GM19193 (cell line): ENCODE measurements at regions not wholly inside any gene's neighbourhood (a gene's known extent, or its start where the extent isn't known, plus 50 kb on each side); places are given as distances from the start of the nearest gene placed in this dataset.

ENCODE experiments used
- POLR2A ChIP-seq: IDR thresholded peaks from 4 replicates; pipeline ENCODE4 v1.6.1; 2011; ENCODE audit not compliant: insufficient read depth, insufficient read length; ENCODE audit errors: extremely low read depth

DNA sequence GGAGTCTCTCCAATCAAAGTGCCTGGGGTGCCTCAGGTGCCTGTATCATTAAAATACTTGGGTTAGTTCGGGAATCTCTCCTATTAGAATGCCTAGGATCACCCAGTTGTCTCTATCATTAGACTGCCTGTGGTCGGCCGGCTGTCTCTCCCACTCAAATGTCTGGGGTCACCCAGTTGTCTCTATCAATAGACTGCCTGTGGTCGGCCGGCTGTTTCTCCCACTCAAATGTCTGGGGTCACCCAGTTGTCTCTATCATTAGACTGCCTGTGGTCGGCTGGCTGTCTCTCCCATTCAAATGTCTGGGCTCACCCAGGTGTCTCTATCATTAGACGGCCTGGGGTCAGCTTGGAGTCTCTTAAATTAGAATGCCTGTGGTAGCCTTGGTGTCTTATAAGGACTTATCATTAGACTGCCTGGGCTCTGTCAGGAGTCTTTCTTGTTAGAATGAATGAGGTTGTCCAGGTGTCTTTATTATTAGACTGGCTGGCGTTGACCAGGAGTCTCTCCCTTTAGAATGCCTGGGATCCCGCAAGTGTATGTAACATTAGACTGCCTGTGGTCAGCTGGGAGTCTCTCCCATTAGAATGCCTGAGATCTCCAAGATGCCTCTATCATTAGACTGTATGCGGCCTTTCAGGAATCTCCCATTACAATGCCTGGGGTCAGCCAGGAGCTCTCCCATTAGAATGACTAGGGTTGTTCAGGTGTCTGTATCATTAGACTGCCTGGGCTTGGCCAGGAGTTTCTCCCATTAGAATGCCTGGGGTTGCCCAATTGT lies 1555.5 kb downstream of the UQCRFS1 start:
- TF ChIP-seq POLR2A: no peak

DNA sequence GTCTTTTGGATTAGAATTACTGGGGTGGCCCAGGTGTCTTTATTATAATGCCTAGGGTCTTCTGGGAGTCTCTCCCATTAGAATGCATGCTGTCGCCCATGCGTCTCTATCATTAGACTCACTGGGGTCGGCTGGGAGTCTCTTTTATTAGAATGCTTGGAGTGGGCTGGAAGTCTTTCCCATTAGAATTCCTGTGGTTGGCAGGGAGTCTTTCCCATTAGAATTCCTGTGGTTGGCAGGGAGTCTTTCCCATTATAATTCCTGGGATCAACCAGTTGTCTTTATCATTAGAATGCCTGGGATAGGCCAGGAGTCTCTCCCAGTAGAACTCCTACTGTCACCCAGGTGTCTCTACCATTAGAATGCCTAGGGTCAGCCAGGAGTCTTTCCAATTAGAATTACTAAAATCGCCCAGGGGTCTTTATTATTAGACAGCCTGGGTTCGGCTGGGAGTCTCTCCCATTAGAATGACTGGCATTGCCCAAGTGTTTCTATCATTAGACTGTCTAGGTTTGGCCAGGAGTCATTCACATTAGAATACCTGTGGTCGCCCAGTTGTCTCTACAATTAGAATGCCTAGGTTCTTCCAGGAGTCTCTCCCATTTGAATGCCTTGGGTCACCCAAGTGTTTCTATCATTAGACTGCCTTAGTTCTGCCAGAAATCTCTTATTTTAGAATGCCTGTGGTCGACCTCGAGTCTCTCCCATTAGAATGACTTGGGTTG lies 1558.5 kb downstream of the UQCRFS1 start:
- TF ChIP-seq POLR2A: no peak

DNA sequence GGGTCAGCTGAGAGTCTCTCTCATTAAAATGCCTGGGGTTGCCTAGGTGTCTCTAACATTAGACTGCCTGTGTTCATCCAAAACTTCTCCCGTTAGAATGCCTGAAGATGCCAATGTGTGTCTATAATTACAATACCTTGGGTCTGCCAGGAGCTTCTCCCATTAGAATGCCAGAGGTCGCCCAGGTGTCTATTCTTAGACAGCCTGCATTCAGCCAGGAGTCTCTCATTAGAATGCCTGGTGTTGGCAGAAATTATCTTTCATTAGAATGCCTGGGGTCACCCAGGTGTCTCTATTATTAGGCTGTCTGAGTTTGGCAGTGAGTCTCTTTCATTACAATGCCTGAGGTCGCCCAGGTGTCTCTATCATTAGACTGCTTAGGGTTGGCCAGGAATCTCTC lies 1560.2 kb downstream of the UQCRFS1 start:
- no peak for TF ChIP-seq POLR2A

DNA sequence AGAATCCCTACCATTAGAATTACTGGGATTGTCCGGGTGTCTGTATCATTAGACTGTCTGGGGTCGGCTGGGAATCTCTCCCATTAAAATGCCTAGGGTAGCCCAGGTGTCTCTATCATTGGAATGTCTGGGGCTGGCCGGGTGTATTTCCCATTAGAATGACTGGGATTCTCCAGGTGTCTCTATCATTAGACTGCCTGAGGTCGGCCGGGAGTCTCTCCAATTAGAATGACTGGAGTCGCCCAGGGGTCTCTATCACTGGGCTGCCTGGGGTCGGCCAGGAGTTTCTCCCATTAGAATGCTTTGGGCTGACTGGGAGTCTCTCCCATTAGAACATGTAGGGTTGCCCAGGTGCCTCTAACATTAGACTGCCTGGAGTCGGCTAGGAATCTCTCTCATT lies 1560.7 kb downstream of the UQCRFS1 start:
- no peak for TF ChIP-seq POLR2A

DNA sequence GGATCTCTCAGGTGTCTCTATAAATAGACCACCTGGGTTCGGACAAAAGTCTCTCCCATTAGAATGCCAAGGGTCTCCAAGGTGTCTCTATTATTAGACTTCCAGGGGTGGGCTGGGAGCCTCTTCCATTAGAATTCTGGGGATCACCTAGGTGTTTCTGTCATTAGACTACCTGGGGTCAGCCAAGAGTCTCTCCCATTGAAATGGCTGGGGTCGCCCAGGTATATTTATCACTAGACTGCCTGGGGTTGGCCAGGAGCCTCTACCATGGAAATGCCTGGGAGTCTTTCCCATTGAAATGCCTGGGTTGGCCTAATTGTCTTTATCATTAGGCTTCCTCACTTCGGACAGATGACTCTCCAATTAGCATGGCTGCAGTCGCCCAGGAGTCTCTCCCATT lies 1565.5 kb downstream of the UQCRFS1 start:
- TF ChIP-seq POLR2A: no peak

DNA sequence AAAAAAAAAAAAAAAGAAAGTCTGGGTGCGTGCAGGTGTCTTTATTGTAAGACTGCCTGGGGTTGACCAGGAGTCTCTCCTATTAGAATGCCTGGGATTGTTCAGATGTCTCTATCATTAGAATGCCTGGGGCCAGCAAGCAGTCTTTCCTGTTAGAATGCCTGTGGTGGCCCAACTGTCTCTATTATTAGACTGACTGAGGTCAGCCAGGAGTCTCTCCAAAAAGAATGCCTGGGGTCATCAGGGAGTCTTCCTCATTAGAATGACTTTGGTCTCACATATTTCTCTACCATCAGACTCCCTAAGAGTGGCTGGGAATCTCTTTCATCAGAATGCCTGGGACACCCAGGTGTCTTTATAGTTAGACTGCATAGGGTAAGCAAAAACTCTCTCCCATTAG lies 1577.5 kb downstream of the UQCRFS1 start:
- TF ChIP-seq POLR2A: no peak

DNA sequence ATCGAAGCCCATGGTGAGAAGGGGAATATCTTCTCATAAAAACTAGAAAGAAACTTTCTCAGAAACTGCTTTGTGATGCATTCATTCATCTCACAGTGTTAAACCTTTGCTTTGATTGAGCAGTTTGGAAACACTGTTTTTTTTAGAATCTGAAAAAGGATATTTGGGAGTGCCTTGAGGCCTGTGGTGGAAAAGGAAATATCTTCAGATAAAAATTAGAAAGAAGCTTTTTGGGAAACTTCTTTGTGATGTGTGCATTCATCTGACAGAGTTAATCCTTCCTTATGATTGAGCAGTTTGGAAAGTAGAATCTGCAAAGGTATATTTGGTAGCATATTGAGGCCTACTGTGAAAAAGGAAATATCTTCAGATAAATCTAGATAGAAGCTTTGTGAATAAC lies 1594.9 kb downstream of the UQCRFS1 start:
- TF ChIP-seq POLR2A: no peak

DNA sequence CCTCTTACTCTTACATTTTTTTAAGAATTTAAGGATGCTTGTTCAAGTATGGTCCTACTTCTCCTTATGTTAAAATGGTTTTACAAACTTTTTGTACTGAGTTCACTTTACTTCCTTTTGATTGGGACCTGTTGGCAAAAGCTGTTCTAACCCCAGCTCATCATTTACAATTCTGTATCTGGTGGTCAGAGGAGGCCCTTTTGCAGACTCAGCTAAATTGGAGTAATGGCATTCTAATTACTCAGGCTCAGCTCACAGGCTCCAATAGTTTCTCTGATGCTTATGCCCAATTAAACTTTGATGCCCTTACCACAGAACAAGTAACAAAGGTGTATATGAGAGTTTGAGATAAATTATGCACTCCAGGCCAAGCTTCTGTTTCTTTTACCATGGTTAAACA lies 1632.0 kb downstream of the UQCRFS1 start:
- TF ChIP-seq POLR2A: no peak
